ENCODE measurements at regions not wholly inside any gene's neighbourhood (a gene's known extent, or its start where the extent isn't known, plus 50 kb on each side); places are given as distances from the start of the nearest gene placed in this dataset.
A peak's percentile ranks its signal among the peaks of the same experiment; 100 is the strongest.

DNA sequence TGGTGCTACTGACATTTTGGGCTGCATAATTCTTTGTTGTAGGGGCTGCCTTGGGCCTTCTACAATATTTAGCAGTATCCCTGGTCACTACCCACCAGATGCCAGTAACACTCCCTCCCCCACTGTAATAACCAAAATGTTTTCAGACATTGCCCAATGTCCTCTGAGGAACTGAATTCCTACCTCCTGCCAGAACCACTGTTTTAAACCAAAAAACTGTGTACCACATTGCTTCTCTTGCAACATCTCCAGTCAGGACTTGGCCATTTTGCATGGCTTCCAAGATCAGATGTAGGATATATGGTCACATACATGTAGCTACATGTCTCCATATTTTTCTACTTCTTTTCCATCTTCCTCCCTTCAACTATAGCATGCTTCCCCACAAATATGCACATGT, 97.4 kb upstream of the IFNGR1 start:
- H3K36me3 Mint-ChIP-seq (ENCODE audit: low read depth) = no peaks in the 10 kb centered on the region
- H3K27ac Mint-ChIP-seq (ENCODE audit: unreplicated experiment) = no peak overlapping the region
- H3K27me3 Mint-ChIP-seq (ENCODE audit: low read depth) = peaks cover 63% of the 10 kb centered on the region
- no peak overlapping the region for H3K4me3 Mint-ChIP-seq
- H3K9me3 Mint-ChIP-seq = no peaks in the 10 kb centered on the region
- H3K4me1 Mint-ChIP-seq = peaks cover 7% of the 10 kb centered on the region
- DNase-seq (ENCODE audit: low read depth, low spot score) = no peak
- TF ChIP-seq, protein P1, sequence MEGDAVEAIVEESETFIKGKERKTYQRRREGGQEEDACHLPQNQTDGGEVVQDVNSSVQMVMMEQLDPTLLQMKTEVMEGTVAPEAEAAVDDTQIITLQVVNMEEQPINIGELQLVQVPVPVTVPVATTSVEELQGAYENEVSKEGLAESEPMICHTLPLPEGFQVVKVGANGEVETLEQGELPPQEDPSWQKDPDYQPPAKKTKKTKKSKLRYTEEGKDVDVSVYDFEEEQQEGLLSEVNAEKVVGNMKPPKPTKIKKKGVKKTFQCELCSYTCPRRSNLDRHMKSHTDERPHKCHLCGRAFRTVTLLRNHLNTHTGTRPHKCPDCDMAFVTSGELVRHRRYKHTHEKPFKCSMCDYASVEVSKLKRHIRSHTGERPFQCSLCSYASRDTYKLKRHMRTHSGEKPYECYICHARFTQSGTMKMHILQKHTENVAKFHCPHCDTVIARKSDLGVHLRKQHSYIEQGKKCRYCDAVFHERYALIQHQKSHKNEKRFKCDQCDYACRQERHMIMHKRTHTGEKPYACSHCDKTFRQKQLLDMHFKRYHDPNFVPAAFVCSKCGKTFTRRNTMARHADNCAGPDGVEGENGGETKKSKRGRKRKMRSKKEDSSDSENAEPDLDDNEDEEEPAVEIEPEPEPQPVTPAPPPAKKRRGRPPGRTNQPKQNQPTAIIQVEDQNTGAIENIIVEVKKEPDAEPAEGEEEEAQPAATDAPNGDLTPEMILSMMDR (conservative IDR thresholded peaks at IDR 0.05) = no peak

DNA sequence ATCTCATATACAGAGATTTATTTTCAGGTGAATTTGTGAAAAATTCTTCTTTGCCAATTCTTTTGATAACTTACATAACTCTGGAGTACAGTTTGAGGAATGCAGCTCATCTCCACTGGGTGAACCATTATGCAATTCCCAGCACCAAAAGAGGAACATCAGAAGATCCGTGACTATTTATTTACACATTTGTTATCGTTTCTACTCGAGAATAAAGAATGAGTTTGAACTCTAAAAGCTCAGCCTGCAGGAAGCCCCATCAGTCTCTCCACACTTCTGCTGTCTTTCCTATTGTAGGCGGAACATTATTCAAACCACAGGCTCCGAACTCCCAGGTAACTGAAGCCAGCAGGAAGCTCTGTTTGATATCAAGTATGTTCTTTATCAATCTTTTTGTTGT, 95.9 kb upstream of the IFNGR1 start:
- Mint-ChIP-seq H3K27me3 (ENCODE audit: low read depth) (peaks cover 68% of the 10 kb centered on the region), H3K9me3 (no peaks in the 10 kb centered on the region), H3K4me3 (no peak overlapping the region), H3K4me1 (no peaks in the 10 kb centered on the region), H3K27ac (ENCODE audit: unreplicated experiment) (no peak overlapping the region), H3K36me3 (ENCODE audit: low read depth) (no peaks in the 10 kb centered on the region)
- TF ChIP-seq, protein P1 (conservative IDR thresholded peaks at IDR 0.05) = no peak
- no peak for DNase-seq (ENCODE audit: low read depth, low spot score)

DNA sequence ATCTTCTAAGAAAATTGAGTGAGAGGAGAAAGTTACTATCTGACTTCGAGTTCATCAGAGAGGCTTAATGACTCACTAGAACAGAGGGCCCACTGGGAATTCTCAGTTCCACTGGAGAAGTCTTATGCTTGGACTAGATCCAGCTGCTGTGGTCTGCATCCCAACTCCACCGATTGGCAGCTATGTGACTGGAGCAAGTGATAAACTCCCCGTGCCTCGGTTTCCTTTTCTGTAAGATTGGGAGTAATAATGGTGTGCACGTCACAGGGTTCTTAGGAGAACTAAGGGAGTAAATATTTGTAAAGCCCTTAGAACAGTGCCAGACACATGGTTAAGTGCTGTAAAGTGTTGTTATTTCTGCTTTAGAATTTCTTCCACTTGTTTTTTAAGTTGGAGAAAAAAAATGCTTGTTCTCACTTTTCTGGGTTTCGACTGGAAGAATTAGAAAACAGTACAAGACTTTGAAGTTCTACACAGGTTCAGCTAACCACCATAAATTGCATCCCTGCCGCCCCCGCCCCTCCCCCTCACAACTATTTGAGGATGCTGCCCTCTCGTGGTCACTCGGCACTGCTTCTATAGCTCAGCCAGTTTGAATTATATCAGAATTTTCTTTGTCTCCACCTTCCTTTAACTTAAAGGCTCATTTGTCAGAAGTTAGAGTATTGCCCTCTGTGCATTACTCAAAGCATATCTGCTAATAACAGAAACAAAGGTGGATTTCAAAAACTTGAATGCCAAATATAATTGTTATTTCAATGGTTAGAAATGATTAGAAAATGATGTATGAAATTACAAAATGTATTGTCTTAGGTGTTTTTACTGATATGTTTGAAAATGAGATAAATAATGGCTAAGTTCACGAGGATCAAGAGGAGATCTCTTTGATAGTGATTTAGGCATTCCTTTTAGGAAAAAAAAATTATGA, 95.0 kb upstream of the IFNGR1 start:
- no peaks in the 10 kb centered on the region for H3K36me3 Mint-ChIP-seq (ENCODE audit: low read depth)
- no peaks in the 10 kb centered on the region for H3K4me1 Mint-ChIP-seq
- DNase-seq (ENCODE audit: low read depth, low spot score) = peak; percentile 61
- peaks cover 72% of the 10 kb centered on the region for H3K27me3 Mint-ChIP-seq (ENCODE audit: low read depth)
- TF ChIP-seq, protein P1 (conservative IDR thresholded peaks at IDR 0.05) = peak; percentile 85
- no peak overlapping the region for H3K27ac Mint-ChIP-seq (ENCODE audit: unreplicated experiment)
- no peak overlapping the region for H3K4me3 Mint-ChIP-seq
- H3K9me3 Mint-ChIP-seq = no peaks in the 10 kb centered on the region

DNA sequence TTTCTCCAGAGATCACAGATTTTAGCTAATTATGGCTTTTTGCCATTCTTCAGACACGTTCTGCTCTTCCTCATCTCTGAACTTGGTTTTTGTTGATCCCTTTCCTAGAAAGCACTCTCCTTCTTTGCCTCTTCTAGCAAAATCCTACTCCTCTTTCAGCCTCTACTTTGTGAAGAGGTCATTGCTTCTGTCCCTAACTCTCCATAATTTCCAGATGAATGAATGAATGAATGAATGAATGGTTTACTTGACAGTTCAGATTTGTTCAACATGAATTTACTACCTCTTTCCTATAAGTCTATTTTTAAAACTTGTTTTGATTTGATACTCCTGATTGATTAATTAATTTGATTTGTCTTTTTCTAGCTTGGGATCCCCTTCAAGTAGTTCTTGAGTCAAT, 94.0 kb upstream of the IFNGR1 start:
- H3K4me3 Mint-ChIP-seq = no peak overlapping the region
- TF ChIP-seq, protein P1 (conservative IDR thresholded peaks at IDR 0.05) = no peak
- DNase-seq (ENCODE audit: low read depth, low spot score) = no peak
- no peaks in the 10 kb centered on the region for H3K36me3 Mint-ChIP-seq (ENCODE audit: low read depth)
- H3K27ac Mint-ChIP-seq (ENCODE audit: unreplicated experiment) = no peak overlapping the region
- no peaks in the 10 kb centered on the region for H3K9me3 Mint-ChIP-seq
- peaks cover 66% of the 10 kb centered on the region for H3K27me3 Mint-ChIP-seq (ENCODE audit: low read depth)
- no peaks in the 10 kb centered on the region for H3K4me1 Mint-ChIP-seq

DNA sequence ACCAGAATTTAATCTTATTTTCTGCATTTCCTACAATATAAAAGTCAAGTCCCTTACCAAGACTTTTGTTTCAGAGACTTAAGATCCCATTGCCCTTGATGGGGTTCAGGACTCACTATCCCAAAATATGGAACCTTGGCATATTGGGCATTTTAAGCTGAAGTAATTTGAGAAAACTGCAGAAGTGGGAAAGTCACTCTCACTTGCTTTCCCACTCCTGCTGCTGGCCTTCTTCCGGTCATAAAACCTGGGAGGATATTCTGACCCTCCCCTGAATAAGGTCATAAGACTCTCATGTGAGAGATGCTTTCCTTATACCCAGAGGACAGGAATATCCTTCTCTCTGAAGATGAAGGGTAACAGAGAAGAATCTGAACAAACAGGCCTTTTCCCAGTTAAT, 92.8 kb upstream of the IFNGR1 start:
- TF ChIP-seq, protein P1 (conservative IDR thresholded peaks at IDR 0.05) = no peak
- no peak overlapping the region for H3K4me3 Mint-ChIP-seq
- H3K36me3 Mint-ChIP-seq (ENCODE audit: low read depth) = no peaks in the 10 kb centered on the region
- H3K4me1 Mint-ChIP-seq = no peaks in the 10 kb centered on the region
- H3K27me3 Mint-ChIP-seq (ENCODE audit: low read depth) = peaks cover 56% of the 10 kb centered on the region
- DNase-seq (ENCODE audit: low read depth, low spot score) = no peak
- H3K27ac Mint-ChIP-seq (ENCODE audit: unreplicated experiment) = no peak overlapping the region
- no peaks in the 10 kb centered on the region for H3K9me3 Mint-ChIP-seq

Measured in neural crest cell (in vitro differentiated cells).